Esophagus squamous epithelium (tissue), 5 donors: ENCODE measurements at regions not wholly inside any gene's neighbourhood (a gene's known extent, or its start where the extent isn't known, plus 50 kb on each side); places are given as distances from the start of the nearest gene placed in this dataset.

Source experiments
- DNase-seq: peaks from one replicate; lab custom pipeline; 2025; lab: John Stamatoyannopoulos, UW
- H3K27ac ChIP-seq, 4 donors: fragments of 200-600 bp; sonication (generic); one replicate each; pipeline ENCODE4 v1.5.1; 2016 to 2019; ENCODE audit warnings: mild to moderate bottlenecking in 1 of 4
- H3K27me3 ChIP-seq, 4 donors: fragments of 200-600 bp; sonication (generic); 1 replicate in 3 of 4; 2 replicates in 1 of 4; pipeline versions ENCODE4 v1.5.1 to v1.6.0; 2017 to 2021; ENCODE audit warnings: antibody characterized with exemption in 1 of 4
- H3K36me3 ChIP-seq, 3 donors: fragments of 200-600 bp; sonication (generic); one replicate each; pipeline ENCODE4 v1.5.1; 2016 to 2019
- H3K4me1 ChIP-seq, 3 donors: fragments of 200-600 bp; sonication (generic); one replicate each; pipeline ENCODE4 v1.5.1; 2017 to 2019
- H3K4me3 ChIP-seq, 4 donors: fragments of 200-600 bp; sonication (generic); 1 replicate in 3 of 4; 2 replicates in 1 of 4; pipeline ENCODE4 v1.5.1; 2016 to 2019; ENCODE audit warnings: mild to moderate bottlenecking in 2 of 4, moderate library complexity in 1 of 4
- H3K9me3 ChIP-seq, 3 donors: fragments of 200-600 bp; sonication (generic); one replicate each; pipeline ENCODE4 v1.5.1; 2016 to 2019
- POLR2A ChIP-seq, 4 donors: fragments of 450-650 bp; IDR thresholded peaks; one replicate each; pipeline ENCODE4 v1.6.1; 2017; ENCODE audit warnings: antibody characterized with exemption in 4 of 4, mild to moderate bottlenecking in 4 of 4, moderate library complexity in 3 of 4
- WGBS, 2 donors: methylation state at CpG; one replicate each; pipeline ENCODE4 v1.1.5; 2018; 5-methylcytosine and 5-hydroxymethylcytosine counted together
- intact Hi-C: fragments of 100-400 bp; cut with DNase I; formaldehyde crosslinking; loops from one replicate; pipeline ENCODE4 v1.15.0; 2022
- TF ChIP-seq, protein P1 (sequence below), 6 experiments: fragments of 450-650 bp in 4 of 6; fragments of 200-600 bp in 2 of 6; sonication (generic) in 2 of 6; IDR thresholded peaks; one replicate each; pipeline ENCODE4 v1.5.1; 2016 to 2019; ENCODE audit warnings: antibody characterized with exemption in 6 of 6, mild to moderate bottlenecking in 4 of 6, moderate library complexity in 4 of 6
- donor health status: DM: yes; HTN: yes; CAD: no.

DNA sequence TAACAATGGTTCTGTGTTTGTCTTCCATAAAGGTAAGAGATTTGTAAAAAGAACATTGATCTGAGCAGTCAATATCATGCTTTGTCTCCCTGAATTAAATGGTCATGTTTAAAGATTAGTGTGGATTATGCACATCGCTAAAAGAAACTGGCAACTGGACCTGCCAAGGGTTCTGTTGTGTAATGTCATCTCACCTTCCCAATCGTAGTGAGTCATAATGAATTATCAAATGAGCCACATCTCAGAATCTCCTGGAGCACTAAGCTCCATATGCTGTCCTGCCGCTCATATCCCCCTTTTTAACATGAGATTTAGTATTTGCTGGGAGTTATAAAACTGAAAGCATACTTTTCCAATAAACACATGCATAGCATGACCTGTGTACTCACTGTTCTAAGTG, 187.0 kb upstream of the OPRM1 start:
- 48 to 67% methylated on average over 3 of the region's 3 CpGs for WGBS, 2 donors
- no peak overlapping the region for H3K4me3 ChIP-seq
- no peaks in the 10 kb centered on the region for H3K27me3 ChIP-seq
- no peak for DNase-seq
- peaks cover 0 to 4% (median 3%) of the 10 kb centered on the region in 3 donors for H3K9me3 ChIP-seq
- H3K36me3 ChIP-seq, result no peaks in the 10 kb centered on the region
- TF ChIP-seq, protein P1, sequence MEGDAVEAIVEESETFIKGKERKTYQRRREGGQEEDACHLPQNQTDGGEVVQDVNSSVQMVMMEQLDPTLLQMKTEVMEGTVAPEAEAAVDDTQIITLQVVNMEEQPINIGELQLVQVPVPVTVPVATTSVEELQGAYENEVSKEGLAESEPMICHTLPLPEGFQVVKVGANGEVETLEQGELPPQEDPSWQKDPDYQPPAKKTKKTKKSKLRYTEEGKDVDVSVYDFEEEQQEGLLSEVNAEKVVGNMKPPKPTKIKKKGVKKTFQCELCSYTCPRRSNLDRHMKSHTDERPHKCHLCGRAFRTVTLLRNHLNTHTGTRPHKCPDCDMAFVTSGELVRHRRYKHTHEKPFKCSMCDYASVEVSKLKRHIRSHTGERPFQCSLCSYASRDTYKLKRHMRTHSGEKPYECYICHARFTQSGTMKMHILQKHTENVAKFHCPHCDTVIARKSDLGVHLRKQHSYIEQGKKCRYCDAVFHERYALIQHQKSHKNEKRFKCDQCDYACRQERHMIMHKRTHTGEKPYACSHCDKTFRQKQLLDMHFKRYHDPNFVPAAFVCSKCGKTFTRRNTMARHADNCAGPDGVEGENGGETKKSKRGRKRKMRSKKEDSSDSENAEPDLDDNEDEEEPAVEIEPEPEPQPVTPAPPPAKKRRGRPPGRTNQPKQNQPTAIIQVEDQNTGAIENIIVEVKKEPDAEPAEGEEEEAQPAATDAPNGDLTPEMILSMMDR (IDR thresholded peaks at IDR 0.05), result no peak
- TF ChIP-seq POLR2A (IDR thresholded peaks at IDR 0.05), result no peak
- no peak overlapping the region for H3K27ac ChIP-seq
- no peaks in the 10 kb centered on the region for H3K4me1 ChIP-seq
- intact Hi-C loops, result no loop called here

DNA sequence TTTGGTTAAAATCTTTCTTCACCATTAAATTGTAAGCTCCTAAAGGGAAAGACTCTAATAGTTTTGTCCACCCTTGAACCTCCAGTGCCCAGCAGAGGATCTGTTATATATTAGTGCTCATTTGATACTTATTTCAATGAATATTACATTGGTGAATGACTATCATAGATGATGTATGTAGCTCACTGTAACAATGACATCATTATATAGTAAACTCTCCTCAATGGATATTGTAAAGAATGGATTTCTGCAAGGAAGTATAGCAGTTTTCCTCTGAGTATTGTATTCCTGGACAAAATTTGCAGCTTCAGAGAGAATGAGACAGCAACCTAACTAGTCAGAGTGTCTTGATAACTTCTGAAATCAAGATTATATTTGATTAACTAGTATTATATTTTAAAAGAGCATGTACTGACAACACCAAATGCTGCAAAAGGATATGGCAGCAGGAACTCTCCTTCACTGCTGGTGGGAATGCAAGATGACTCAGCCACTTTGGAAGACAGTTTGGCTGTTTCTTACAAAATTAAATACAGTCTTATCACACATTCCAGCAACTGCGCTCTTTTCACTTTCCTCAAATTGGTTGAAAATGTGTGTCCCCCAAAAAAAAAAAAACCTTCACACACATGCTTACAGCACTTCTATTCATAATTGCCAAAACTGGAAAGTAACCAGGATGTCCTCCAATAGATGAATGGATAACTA, 189.8 kb upstream of the OPRM1 start:
- 77 to 82% methylated on average over 1 of the region's 1 CpG for WGBS, 2 donors
- no peak for DNase-seq
- Histone ChIP-seq H3K27me3 (no peaks in the 10 kb centered on the region), H3K4me1 (no peaks in the 10 kb centered on the region), H3K36me3 (no peaks in the 10 kb centered on the region), H3K4me3 (no peak overlapping the region), H3K27ac (no peak overlapping the region), H3K9me3 (no peaks in the 10 kb centered on the region)
- intact Hi-C loops, result no loop called here
- no peak for TF ChIP-seq POLR2A (IDR thresholded peaks at IDR 0.05)
- TF ChIP-seq, protein P1 (IDR thresholded peaks at IDR 0.05), result no peak

DNA sequence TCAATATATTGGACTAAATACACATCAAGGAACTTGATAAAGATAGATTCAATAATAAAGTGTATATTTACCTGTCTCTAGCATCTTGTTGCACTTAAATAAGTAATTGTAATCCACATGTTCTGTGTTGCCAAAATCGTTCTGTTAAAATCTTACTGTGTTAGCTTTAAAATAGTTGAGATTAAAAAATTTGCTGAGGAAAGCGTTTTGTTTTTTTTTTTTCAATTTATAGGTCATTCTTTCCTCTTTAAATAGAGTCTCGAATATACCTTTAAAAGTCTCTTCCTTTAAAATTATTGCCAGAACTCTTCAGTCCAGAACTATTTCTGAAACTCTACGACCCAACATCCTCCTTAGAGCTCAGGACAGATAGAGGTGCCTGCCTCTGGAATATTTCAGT, 195.6 kb upstream of the OPRM1 start:
- WGBS, 2 donors, result 45 to 55% methylated on average over 4 of the region's 4 CpGs
- Histone ChIP-seq H3K36me3 (no peaks in the 10 kb centered on the region), H3K27ac (no peak overlapping the region), H3K4me3 (no peak overlapping the region), H3K4me1 (no peaks in the 10 kb centered on the region), H3K27me3 (no peaks in the 10 kb centered on the region), H3K9me3 (no peaks in the 10 kb centered on the region)
- no peak for TF ChIP-seq POLR2A (IDR thresholded peaks at IDR 0.05)
- TF ChIP-seq, protein P1 (IDR thresholded peaks at IDR 0.05), result no peak
- no peak for DNase-seq
- intact Hi-C loops, result no loop called here

- Histone ChIP-seq H3K27me3 (no peaks in the 10 kb centered on the region), H3K36me3 (no peaks in the 10 kb centered on the region), H3K4me1 (no peaks in the 10 kb centered on the region), H3K9me3 (no peaks in the 10 kb centered on the region), H3K4me3 (no peak overlapping the region), H3K27ac (no peak overlapping the region)
- no peak for DNase-seq
- WGBS, 2 donors, result 75 to 76% methylated on average over 9 of the region's 9 CpGs
- TF ChIP-seq, protein P1 (IDR thresholded peaks at IDR 0.05), result no peak
- intact Hi-C loops, result no loop called here
Measured at GRCh38 chr6:153842491-153842890, 196.5 kb upstream of the OPRM1 start.

DNA sequence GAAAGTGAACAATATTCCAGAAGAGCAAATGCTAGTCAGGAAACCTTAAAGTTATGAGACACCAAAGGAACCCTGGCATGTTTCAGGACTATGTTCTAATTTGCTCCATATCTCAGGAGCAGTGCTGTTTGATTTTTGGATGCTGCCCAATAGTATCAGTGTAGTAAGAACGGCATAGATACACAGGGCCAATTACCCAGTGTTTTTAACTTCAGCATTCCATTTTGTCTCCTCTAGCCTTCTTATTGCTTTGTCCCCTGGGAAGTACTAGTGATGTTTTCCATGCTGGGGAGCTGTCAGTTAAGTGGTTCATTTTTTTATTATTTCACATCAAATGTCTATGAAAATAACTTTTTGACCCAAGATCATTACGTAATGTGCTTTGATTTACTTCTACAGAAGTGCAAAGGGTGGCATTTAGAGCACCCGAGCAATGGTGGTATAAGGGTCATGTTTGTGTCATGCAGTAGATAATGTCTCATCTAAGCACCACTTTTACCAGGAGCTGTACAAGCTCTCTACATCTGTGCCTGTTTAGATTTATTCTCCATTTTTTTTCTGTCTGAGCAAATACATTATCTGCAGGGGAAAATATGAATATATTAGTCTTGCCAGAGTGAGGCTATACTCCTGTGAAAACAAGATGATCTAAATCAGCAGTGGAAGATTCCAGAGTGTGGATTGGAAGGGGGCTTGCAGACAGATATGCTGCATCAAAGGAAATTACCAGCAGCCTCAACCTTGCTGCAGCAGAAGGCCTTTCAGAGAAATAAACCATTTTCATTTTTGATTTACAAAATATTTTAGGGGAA, 198.8 kb upstream of the OPRM1 start:
- H3K27me3 ChIP-seq, result no peaks in the 10 kb centered on the region
- H3K36me3 ChIP-seq, result no peaks in the 10 kb centered on the region
- no peak overlapping the region for H3K27ac ChIP-seq
- TF ChIP-seq, protein P1 (IDR thresholded peaks at IDR 0.05), result no peak
- TF ChIP-seq POLR2A (IDR thresholded peaks at IDR 0.05), result no peak
- intact Hi-C loops, result no loop called here
- H3K4me3 ChIP-seq, result no peak overlapping the region
- 51 to 58% methylated on average over 3 of the region's 3 CpGs for WGBS, 2 donors
- H3K9me3 ChIP-seq, result no peaks in the 10 kb centered on the region
- DNase-seq, result no peak
- no peaks in the 10 kb centered on the region for H3K4me1 ChIP-seq
